ENCODE measurements at regions not wholly inside any gene's neighbourhood (a gene's known extent, or its start where the extent isn't known, plus 50 kb on each side); places are given as distances from the start of the nearest gene placed in this dataset.

DNA sequence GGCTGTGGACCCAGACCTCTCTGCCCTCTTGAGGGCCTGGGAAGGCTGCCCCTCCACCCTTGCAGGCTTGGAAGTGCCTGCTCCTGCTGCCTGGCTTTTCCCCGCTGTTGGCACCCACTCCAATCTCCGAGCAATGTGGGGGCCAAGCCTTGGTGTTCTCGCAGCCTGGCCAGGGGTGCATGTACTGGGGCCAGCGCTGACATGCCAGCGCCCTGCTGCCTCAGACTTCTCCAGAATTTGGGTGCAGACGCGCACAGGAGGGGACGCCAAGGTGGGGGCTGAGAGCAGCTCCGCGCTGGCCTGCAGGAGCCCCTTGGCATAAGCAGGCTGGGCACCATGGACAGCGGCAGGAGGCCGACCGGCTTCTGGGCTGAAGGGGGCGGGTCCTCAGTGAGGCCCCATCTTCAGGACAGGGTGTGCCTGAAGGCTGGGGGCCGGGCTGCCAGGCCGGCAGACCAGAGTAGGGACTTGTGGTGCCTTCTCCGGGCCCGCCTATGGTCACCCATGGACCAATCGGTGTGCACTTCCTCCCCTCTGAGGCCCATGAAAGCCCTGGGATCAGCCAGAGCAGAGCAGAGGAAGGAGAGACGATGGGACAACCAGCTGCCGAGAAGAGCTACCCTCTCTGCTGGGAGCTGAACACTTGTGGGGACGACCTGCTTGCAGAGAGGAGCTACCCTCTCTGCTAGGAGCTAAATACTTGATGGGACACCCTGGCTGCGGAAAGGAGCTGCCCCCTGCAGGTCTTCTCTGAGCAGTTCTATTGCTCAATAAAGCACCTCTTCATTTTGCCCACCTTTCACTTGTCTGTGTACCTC lies 118.3 kb downstream of the DNAAF6 start:
- TF ChIP-seq, protein P1, sequence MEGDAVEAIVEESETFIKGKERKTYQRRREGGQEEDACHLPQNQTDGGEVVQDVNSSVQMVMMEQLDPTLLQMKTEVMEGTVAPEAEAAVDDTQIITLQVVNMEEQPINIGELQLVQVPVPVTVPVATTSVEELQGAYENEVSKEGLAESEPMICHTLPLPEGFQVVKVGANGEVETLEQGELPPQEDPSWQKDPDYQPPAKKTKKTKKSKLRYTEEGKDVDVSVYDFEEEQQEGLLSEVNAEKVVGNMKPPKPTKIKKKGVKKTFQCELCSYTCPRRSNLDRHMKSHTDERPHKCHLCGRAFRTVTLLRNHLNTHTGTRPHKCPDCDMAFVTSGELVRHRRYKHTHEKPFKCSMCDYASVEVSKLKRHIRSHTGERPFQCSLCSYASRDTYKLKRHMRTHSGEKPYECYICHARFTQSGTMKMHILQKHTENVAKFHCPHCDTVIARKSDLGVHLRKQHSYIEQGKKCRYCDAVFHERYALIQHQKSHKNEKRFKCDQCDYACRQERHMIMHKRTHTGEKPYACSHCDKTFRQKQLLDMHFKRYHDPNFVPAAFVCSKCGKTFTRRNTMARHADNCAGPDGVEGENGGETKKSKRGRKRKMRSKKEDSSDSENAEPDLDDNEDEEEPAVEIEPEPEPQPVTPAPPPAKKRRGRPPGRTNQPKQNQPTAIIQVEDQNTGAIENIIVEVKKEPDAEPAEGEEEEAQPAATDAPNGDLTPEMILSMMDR (IDR thresholded peaks at IDR 0.05; ENCODE audit: low read length), result no peak; the same call in 1 of the 2 replicates
- TF ChIP-seq EZH2 (optimal IDR thresholded peaks at IDR 0.05; ENCODE audit: low read depth, low read length), result no peak
